Parathyroid adenoma (tissue), 2 donors: ENCODE measurements at regions not wholly inside any gene's neighbourhood (a gene's known extent, or its start where the extent isn't known, plus 50 kb on each side); places are given as distances from the start of the nearest gene placed in this dataset.

Source experiments
- H2AFZ ChIP-seq: fragments of 300-600 bp; sonication (generic); one replicate; pipeline ENCODE4 v1.7.0; 2017; ENCODE audit warnings: antibody characterized with exemption, mild to moderate bottlenecking
- H3K27ac ChIP-seq: fragments of 300-600 bp; sonication (generic); one replicate; pipeline ENCODE4 v1.7.0; 2017
- H3K27me3 ChIP-seq: fragments of 300-600 bp; sonication (generic); one replicate; pipeline ENCODE4 v1.7.0; 2017; ENCODE audit warnings: low read length; ENCODE audit not compliant: control insufficient read depth, insufficient read depth
- H3K36me3 ChIP-seq: fragments of 300-600 bp; sonication (generic); one replicate; pipeline ENCODE4 v1.7.0; 2017; ENCODE audit warnings: low read length; ENCODE audit not compliant: control insufficient read depth, insufficient read depth
- H3K4me1 ChIP-seq: fragments of 300-600 bp; sonication (generic); one replicate; pipeline ENCODE4 v1.7.0; 2017; ENCODE audit warnings: control low read depth
- H3K4me2 ChIP-seq: fragments of 300-600 bp; sonication (generic); one replicate; pipeline ENCODE4 v1.7.0; 2017; ENCODE audit warnings: low read length
- H3K4me3 ChIP-seq: fragments of 300-600 bp; sonication (generic); one replicate; pipeline ENCODE4 v1.7.0; 2017; ENCODE audit warnings: low read depth, low read length
- H3K79me2 ChIP-seq: fragments of 300-600 bp; sonication (generic); one replicate; pipeline ENCODE4 v1.7.0; 2017; ENCODE audit warnings: control low read depth
- H3K9ac ChIP-seq: fragments of 300-600 bp; sonication (generic); one replicate; pipeline ENCODE4 v1.7.0; 2017; ENCODE audit warnings: mild to moderate bottlenecking
- H3K9me3 ChIP-seq: fragments of 300-600 bp; sonication (generic); one replicate; pipeline ENCODE4 v1.7.0; 2017; ENCODE audit warnings: low read length; ENCODE audit not compliant: control insufficient read depth
- CTCF ChIP-seq: fragments of 300-600 bp; sonication (generic); IDR thresholded peaks from one replicate; pipeline ENCODE4 v1.7.0; 2017; ENCODE audit warnings: antibody characterized with exemption, mild to moderate bottlenecking
- donor health status: primary hyperparathyroidism.

GRCh38 chr12:91975891-91976290, 169.8 kb downstream of the BTG1 start:
- no peak overlapping the region for H3K27ac ChIP-seq
- H3K4me1 ChIP-seq, result no peaks in the 10 kb centered on the region
- TF ChIP-seq CTCF, result no peak
- no peaks in the 10 kb centered on the region for H3K27me3 ChIP-seq
- no peak overlapping the region for H3K4me2 ChIP-seq
- H2AFZ ChIP-seq, result no peak overlapping the region
- H3K4me3 ChIP-seq, result no peak overlapping the region
- no peaks in the 10 kb centered on the region for H3K9me3 ChIP-seq
- no peak overlapping the region for H3K9ac ChIP-seq
- H3K36me3 ChIP-seq, result no peaks in the 10 kb centered on the region
- no peaks in the 10 kb centered on the region for H3K79me2 ChIP-seq

- Histone ChIP-seq H3K4me3 (no peak overlapping the region), H3K9me3 (no peaks in the 10 kb centered on the region), H3K36me3 (no peaks in the 10 kb centered on the region), H3K79me2 (no peaks in the 10 kb centered on the region), H3K27me3 (no peaks in the 10 kb centered on the region), H3K4me2 (no peak overlapping the region), H2AFZ (no peak overlapping the region), H3K4me1 (no peaks in the 10 kb centered on the region), H3K27ac (no peak overlapping the region), H3K9ac (no peak overlapping the region)
- TF ChIP-seq CTCF, result no peak
Measured at GRCh38 chr12:91974541-91975085, 171.0 kb downstream of the BTG1 start.

GRCh38 chr12:91973813-91974212, 171.8 kb downstream of the BTG1 start:
- H3K27ac ChIP-seq, result no peak overlapping the region

GRCh38 chr12:91972896-91973295, 172.8 kb downstream of the BTG1 start:
- H3K27me3 ChIP-seq, result no peaks in the 10 kb centered on the region
- H3K27ac ChIP-seq, result no peak overlapping the region
- no peaks in the 10 kb centered on the region for H3K79me2 ChIP-seq
- H3K36me3 ChIP-seq, result no peaks in the 10 kb centered on the region
- no peaks in the 10 kb centered on the region for H3K4me1 ChIP-seq
- H2AFZ ChIP-seq, result no peak overlapping the region
- H3K4me3 ChIP-seq, result no peak overlapping the region
- no peaks in the 10 kb centered on the region for H3K9me3 ChIP-seq
- H3K9ac ChIP-seq, result no peak overlapping the region
- H3K4me2 ChIP-seq, result no peak overlapping the region
- no peak for TF ChIP-seq CTCF

More at GRCh38 chr12:91973813-91974212, 171.8 kb downstream of the BTG1 start:
- Histone ChIP-seq H3K9me3 (no peaks in the 10 kb centered on the region), H3K9ac (no peak overlapping the region), H3K27me3 (no peaks in the 10 kb centered on the region), H3K4me1 (no peaks in the 10 kb centered on the region), H3K36me3 (no peaks in the 10 kb centered on the region), H3K4me3 (no peak overlapping the region), H2AFZ (no peak overlapping the region), H3K4me2 (no peak overlapping the region), H3K79me2 (no peaks in the 10 kb centered on the region)
- TF ChIP-seq CTCF, result no peak

- H3K79me2 ChIP-seq, result no peaks in the 10 kb centered on the region
- no peaks in the 10 kb centered on the region for H3K9me3 ChIP-seq
- H3K4me3 ChIP-seq, result no peak overlapping the region
- no peak overlapping the region for H3K9ac ChIP-seq
- TF ChIP-seq CTCF, result no peak
- H2AFZ ChIP-seq, result no peak overlapping the region
- H3K27ac ChIP-seq, result no peak overlapping the region
- H3K27me3 ChIP-seq, result no peaks in the 10 kb centered on the region
- H3K4me1 ChIP-seq, result peaks cover 3% of the 10 kb centered on the region
- H3K4me2 ChIP-seq, result no peak overlapping the region
- no peaks in the 10 kb centered on the region for H3K36me3 ChIP-seq
Measured at GRCh38 chr12:91968777-91969171, 176.9 kb downstream of the BTG1 start.
